ENCODE measurements at regions not wholly inside any gene's neighbourhood (a gene's known extent, or its start where the extent isn't known, plus 50 kb on each side); places are given as distances from the start of the nearest gene placed in this dataset.
"Not testable (repeated sequence)": the region's sequence is repeated elsewhere in the genome, so short reads cannot be mapped to it uniquely, and the experiment has no call there.

DNA sequence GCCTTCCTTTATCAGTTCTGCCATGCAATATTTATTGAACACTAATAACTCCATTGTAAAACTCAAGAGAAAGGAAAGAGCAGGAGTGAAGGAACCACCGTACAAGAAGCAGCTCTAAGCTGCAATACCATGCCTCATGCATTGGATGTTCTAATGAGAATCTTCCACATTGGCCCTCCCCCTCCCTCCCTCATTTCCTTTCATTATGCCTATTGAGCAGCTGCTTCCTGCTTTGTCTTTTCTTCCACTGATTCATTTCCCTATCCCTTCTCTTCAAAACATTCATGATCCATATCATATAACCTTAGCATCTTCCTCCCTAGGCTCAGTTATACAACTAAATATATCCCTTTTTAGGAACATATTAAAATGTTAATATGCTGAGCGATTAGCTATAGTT is 698.7 kb upstream of the GOLIM4 start:
- Histone ChIP-seq H3K9me3 (no peaks in the 10 kb centered on the region), H3K27me3 (no peaks in the 10 kb centered on the region), H3K36me3 (no peaks in the 10 kb centered on the region), H3K4me1 (no peaks in the 10 kb centered on the region), H3K4me3 (replicated peaks in 1 of 3) (no peak overlapping the region), H3K27ac (no peak overlapping the region)
- DNase-seq, result no peak
- WGBS, 2 donors, result 74 to 88% methylated on average over 2 of the region's 2 CpGs
- TF ChIP-seq POLR2A (IDR thresholded peaks at IDR 0.05) (no peak), CTCF (IDR thresholded peaks at IDR 0.05) (no peak)
- intact Hi-C loops (cut with DNase I), result no loop called here

DNA sequence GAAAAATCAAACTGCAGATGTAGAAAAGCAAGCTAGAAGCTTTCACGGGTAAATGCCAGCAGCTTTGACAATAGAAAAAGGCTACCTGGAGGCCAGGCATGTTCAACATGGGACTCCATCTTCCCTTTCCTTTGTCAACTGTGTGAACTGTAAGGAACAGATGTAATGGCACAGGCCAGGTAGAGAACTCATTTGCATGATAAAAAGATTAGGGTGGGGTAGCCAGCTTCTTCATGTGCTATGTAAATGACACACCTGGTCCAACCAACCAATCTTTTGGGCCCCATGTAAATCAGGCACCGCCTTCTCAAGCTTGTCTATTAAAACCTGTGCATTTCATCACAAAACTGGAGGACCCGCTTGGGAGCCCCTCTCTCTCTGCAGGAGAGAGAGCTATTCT is 686.5 kb upstream of the GOLIM4 start:
- Histone ChIP-seq H3K27me3 (no peaks in the 10 kb centered on the region), H3K36me3 (no peaks in the 10 kb centered on the region), H3K4me1 (no peaks in the 10 kb centered on the region), H3K27ac (no peak overlapping the region), H3K9me3 (no peaks in the 10 kb centered on the region), H3K4me3 (replicated peaks in 1 of 3) (no peak overlapping the region)
- TF ChIP-seq CTCF (IDR thresholded peaks at IDR 0.05) (no peak), POLR2A (IDR thresholded peaks at IDR 0.05) (no peak)
- intact Hi-C loops (cut with DNase I), result no loop called here
- no peak for DNase-seq
- 89 to 95% methylated on average over 3 of the region's 3 CpGs for WGBS, 2 donors

- H3K9me3 ChIP-seq; H3K27ac ChIP-seq; intact Hi-C loops (cut with DNase I); DNase-seq; H3K4me1 ChIP-seq; H3K36me3 ChIP-seq; H3K4me3 ChIP-seq (replicated peaks in 1 of 3); H3K27me3 ChIP-seq: not testable (repeated sequence)
- WGBS, 2 donors, result 93 to 95% methylated on average over 20 to 21 of the region's 28 CpGs
Observed at GRCh38 chr3:168779970-168780645, 684.4 kb upstream of the GOLIM4 start.

- DNase-seq, result no peak
- no peaks in the 10 kb centered on the region for H3K27me3 ChIP-seq
- TF ChIP-seq CTCF (IDR thresholded peaks at IDR 0.05) (no peak), POLR2A (IDR thresholded peaks at IDR 0.05) (no peak)
- no peaks in the 10 kb centered on the region for H3K4me1 ChIP-seq
- H3K36me3 ChIP-seq, result no peaks in the 10 kb centered on the region
- no peak overlapping the region for H3K27ac ChIP-seq
- no peak overlapping the region for H3K4me3 ChIP-seq (replicated peaks in 1 of 3)
- intact Hi-C loops (cut with DNase I), result no loop called here
- no peaks in the 10 kb centered on the region for H3K9me3 ChIP-seq
- 79 to 89% methylated on average over 1 of the region's 1 CpG for WGBS, 2 donors
Observed at GRCh38 chr3:168753724-168754123, 658.0 kb upstream of the GOLIM4 start.

DNA sequence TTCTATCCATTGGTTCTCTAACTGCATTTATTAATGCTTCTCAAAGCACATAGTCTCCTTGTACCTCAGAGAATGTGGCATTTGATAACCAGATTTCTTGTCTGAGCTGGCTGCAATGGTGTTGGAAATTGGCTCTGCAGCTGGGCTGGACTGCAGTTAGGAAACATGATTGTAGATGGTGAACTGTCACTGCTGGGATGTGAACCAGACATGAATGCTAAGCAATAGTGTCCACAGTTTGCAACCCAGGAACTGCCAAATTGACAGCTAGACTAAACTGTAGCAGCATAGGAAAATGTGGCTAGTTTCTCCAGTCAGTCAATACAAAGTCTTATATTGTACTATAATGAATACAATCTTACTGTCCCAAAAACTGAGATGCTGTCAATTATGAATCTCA is 656.6 kb upstream of the GOLIM4 start:
- no peaks in the 10 kb centered on the region for H3K9me3 ChIP-seq
- no peak for DNase-seq
- no peaks in the 10 kb centered on the region for H3K27me3 ChIP-seq
- TF ChIP-seq CTCF (IDR thresholded peaks at IDR 0.05), result no peak
- TF ChIP-seq POLR2A (IDR thresholded peaks at IDR 0.05), result no peak
- no peak overlapping the region for H3K4me3 ChIP-seq (replicated peaks in 1 of 3)
- H3K27ac ChIP-seq, result no peak overlapping the region
- no peaks in the 10 kb centered on the region for H3K36me3 ChIP-seq
- intact Hi-C loops (cut with DNase I), result no loop called here
- H3K4me1 ChIP-seq, result no peaks in the 10 kb centered on the region

DNA sequence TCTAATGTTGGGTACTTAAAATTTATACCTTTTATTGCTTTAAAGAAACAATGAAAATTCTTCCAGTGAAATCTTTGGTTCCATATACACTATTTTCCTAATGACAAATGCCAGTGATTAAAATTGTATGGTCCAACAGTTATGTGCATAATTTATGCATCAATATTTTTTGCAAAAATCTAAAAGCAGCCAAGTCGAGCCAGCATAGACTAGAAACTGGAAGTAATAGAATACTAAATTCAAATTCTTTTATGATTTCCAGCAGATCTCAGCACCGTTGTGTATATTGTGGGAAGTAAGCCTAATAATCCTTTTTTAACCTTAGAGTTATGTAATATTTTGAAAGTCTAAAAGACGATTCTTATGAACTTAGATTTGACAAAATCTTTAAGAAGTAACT is 652.0 kb upstream of the GOLIM4 start:
- Histone ChIP-seq H3K4me1 (no peaks in the 10 kb centered on the region), H3K9me3 (no peaks in the 10 kb centered on the region), H3K36me3 (no peaks in the 10 kb centered on the region), H3K27me3 (no peaks in the 10 kb centered on the region), H3K27ac (no peak overlapping the region), H3K4me3 (replicated peaks in 1 of 3) (no peak overlapping the region)
- WGBS, 2 donors, result 82 to 86% methylated on average over 3 of the region's 3 CpGs
- no peak for DNase-seq
- TF ChIP-seq POLR2A (IDR thresholded peaks at IDR 0.05) (no peak), CTCF (IDR thresholded peaks at IDR 0.05) (no peak)
- intact Hi-C loops (cut with DNase I), result no loop called here

All from thyroid gland (tissue), 4 donors.